B cell (primary cell): ENCODE measurements at regions not wholly inside any gene's neighbourhood (a gene's known extent, or its start where the extent isn't known, plus 50 kb on each side); places are given as distances from the start of the nearest gene placed in this dataset.

Experiments used
- ATAC-seq: fragments of 200-7000 bp; cut with Tn5 transposase; one replicate; pipeline ENCODE4 v1.10.0; 2021; ENCODE audit warnings: low read depth, mild to moderate bottlenecking, moderate number of reproducible peaks, moderate library complexity
- CTCF ChIA-PET: fragments of 350-600 bp; sonication (Branson Sonifier 250); formaldehyde crosslinking; loops from one replicate; lab custom pipeline; 2021; ENCODE audit warnings: antibody characterized with exemption, inconsistent platforms; lab: Charles Lee
- POLR2A ChIA-PET: fragments of 350-600 bp; sonication (Branson Sonifier 250); formaldehyde crosslinking; loops from one replicate; lab custom pipeline; 2021; ENCODE audit warnings: antibody characterized with exemption; lab: Charles Lee
- DNase-seq: peaks from one replicate; pipeline ENCODE4 v3.0.0; 2013
- H2AFZ ChIP-seq: 2 replicates; pipeline ENCODE4 v1.6.1; 2012; ENCODE audit warnings: mild to moderate bottlenecking, low read depth, low read length; ENCODE audit not compliant: insufficient read depth, poor library complexity, severe bottlenecking
- H3K27ac ChIP-seq, 2 donors: 1 replicate in 1 of 2; 2 replicates in 1 of 2; pipeline ENCODE4 v1.5.1; 2012 to 2013; ENCODE audit warnings: low read length in 2 of 2, mild to moderate bottlenecking in 2 of 2, moderate library complexity in 1 of 2
- H3K27me3 ChIP-seq, 4 experiments: fragments of 200-600 bp in 1 of 4; sonication (generic) in 1 of 4; replicated peaks in 1 of 4; 1 replicate in 2 of 4; 2 replicates in 2 of 4; pipeline versions ENCODE4 v1.6.1 to v1.7.0; 2013 to 2016; ENCODE audit warnings: low read length in 3 of 4, mild to moderate bottlenecking in 2 of 4, mixed read lengths in 1 of 4, moderate library complexity in 1 of 4; ENCODE audit not compliant: insufficient read depth in 4 of 4, control insufficient read depth in 3 of 4; ENCODE audit errors: control extremely low read depth in 1 of 4
- H3K36me3 ChIP-seq, 2 experiments: replicated peaks in 1 of 2; 1 replicate in 1 of 2; 2 replicates in 1 of 2; pipeline versions ENCODE4 v1.6.1 to v1.7.1; 2013; ENCODE audit warnings: low read length in 1 of 2; ENCODE audit not compliant: insufficient read depth in 2 of 2, control insufficient read depth in 1 of 2; ENCODE audit errors: control extremely low read depth in 1 of 2, extremely low read depth in 1 of 2
- H3K4me1 ChIP-seq, 2 donors: fragments of 200-600 bp in 1 of 2; sonication (generic) in 1 of 2; 1 replicate in 1 of 2; 2 replicates in 1 of 2; pipeline versions ENCODE4 v1.5.1 to v1.6.1; 2013 to 2017; ENCODE audit warnings: low read length in 2 of 2; ENCODE audit not compliant: control insufficient read depth in 2 of 2, insufficient read depth in 2 of 2
- H3K4me2 ChIP-seq: replicated peaks from 2 replicates; pipeline ENCODE3; 2012; ENCODE audit warnings: mild to moderate bottlenecking, low read depth, low read length; ENCODE audit not compliant: poor library complexity, severe bottlenecking
- H3K4me3 ChIP-seq, 5 experiments: fragments of 200-600 bp in 1 of 5; sonication (generic) in 1 of 5; 1 replicate in 3 of 5; 2 replicates in 2 of 5; pipeline versions ENCODE4 v1.5.1 to v1.7.0; 2011 to 2016; ENCODE audit warnings: low read length in 4 of 5, mild to moderate bottlenecking in 4 of 5, low read depth in 2 of 5, control low read depth in 1 of 5, moderate library complexity in 1 of 5; ENCODE audit not compliant: insufficient read depth in 1 of 5; ENCODE audit errors: control extremely low read depth in 1 of 5, extremely low read depth in 1 of 5
- H3K79me2 ChIP-seq: fragments of 200-600 bp; sonication (generic); one replicate; pipeline ENCODE4 v1.6.0; 2016; ENCODE audit warnings: low read length; ENCODE audit not compliant: control insufficient read depth, insufficient read depth
- H3K9ac ChIP-seq: fragments of 200-600 bp; sonication (generic); 2 replicates; pipeline ENCODE4 v1.6.1; 2017; ENCODE audit warnings: mild to moderate bottlenecking, low read length, moderate library complexity
- H3K9me3 ChIP-seq, 3 donors: one replicate each; pipeline versions ENCODE4 v1.6.1 to v1.7.1; 2013; ENCODE audit warnings: low read length in 2 of 3; ENCODE audit not compliant: control insufficient read depth in 2 of 3, insufficient read depth in 1 of 3; ENCODE audit errors: control extremely low read depth in 1 of 3
- H4K20me1 ChIP-seq: 2 replicates; pipeline ENCODE4 v1.6.0; 2012; ENCODE audit warnings: mild to moderate bottlenecking, low read length; ENCODE audit not compliant: insufficient read depth, control insufficient read depth, poor library complexity, severe bottlenecking
- H3K27ac Mint-ChIP-seq: one replicate; pipeline ENCODE4 v1.8.0; 2021; ENCODE audit warnings: mixed read lengths
- H3K27me3 Mint-ChIP-seq: one replicate; pipeline ENCODE4 v1.8.0; 2021; ENCODE audit warnings: mixed read lengths
- H3K4me1 Mint-ChIP-seq: one replicate; pipeline ENCODE4 v1.8.0; 2021; ENCODE audit warnings: mixed read lengths
- H3K4me3 Mint-ChIP-seq: one replicate; pipeline ENCODE4 v1.8.0; 2021; ENCODE audit warnings: mixed read lengths
- H3K9me3 Mint-ChIP-seq: one replicate; pipeline ENCODE4 v1.8.0; 2022; ENCODE audit warnings: mixed read lengths; ENCODE audit not compliant: insufficient read depth
- EZH2 ChIP-seq: IDR thresholded peaks from 2 replicates; pipeline ENCODE4 v1.6.1; 2012; ENCODE audit warnings: borderline replicate concordance, low read depth, mild to moderate bottlenecking, moderate library complexity, low read length; ENCODE audit not compliant: insufficient read depth, poor library complexity, severe bottlenecking
- WGBS: methylation state at CpG from one replicate; pipeline ENCODE4 v1.1.5; 2013; ENCODE audit warnings: missing lambda C conversion rate; ENCODE audit not compliant: insufficient coverage; 5-methylcytosine and 5-hydroxymethylcytosine counted together
- intact Hi-C: fragments of 100-400 bp; cut with micrococcal nuclease; formaldehyde crosslinking; loops from one replicate; pipeline ENCODE4 v1.10.0; 2022
- TF ChIP-seq, protein P1 (sequence below): fragments of 200-600 bp; IDR thresholded peaks from one replicate; pipeline ENCODE4 v1.8.0; 2022; ENCODE audit warnings: antibody characterized with exemption, mild to moderate bottlenecking

DNA sequence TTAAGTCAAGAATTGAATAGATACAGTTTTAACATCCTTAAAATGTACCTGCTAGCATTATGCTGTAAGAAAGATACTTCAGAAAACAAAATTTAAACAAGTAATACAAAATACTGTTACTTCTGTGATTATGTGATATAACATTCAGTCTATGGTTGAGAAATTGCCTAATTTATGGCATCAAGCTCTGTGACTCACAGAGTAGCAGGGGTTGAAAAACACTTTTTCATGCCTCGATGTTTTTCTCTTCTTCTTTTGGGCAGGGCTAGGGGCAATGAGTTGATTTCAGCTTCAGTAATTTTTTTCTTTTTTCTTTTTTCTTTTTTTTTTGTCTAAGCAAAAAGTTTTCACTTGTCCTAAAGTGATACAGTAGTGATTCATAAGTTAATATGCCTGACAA, 209.2 kb downstream of the MBL2 start:
- no peaks in the 10 kb centered on the region for H3K27me3 ChIP-seq
- H3K4me3 ChIP-seq: no peak overlapping the region
- no peak overlapping the region for H3K4me2 ChIP-seq
- no peaks in the 10 kb centered on the region for H3K4me1 Mint-ChIP-seq
- no peaks in the 10 kb centered on the region for H3K9me3 ChIP-seq
- no peaks in the 10 kb centered on the region for H3K36me3 ChIP-seq
- ATAC-seq: no peak
- no CpG with 5 or more reads among the region's 1 CpG for WGBS
- H4K20me1 ChIP-seq: no peaks in the 10 kb centered on the region
- DNase-seq: no peak
- ChIA-PET POLR2A (no interaction called here), CTCF (no interaction called here)
- no peak overlapping the region for H3K27ac ChIP-seq
- H3K27ac Mint-ChIP-seq: no peak overlapping the region
- no peaks in the 10 kb centered on the region for H3K4me1 ChIP-seq
- H3K9ac ChIP-seq: no peak overlapping the region
- no peaks in the 10 kb centered on the region for H3K27me3 Mint-ChIP-seq
- no peaks in the 10 kb centered on the region for H3K9me3 Mint-ChIP-seq
- H2AFZ ChIP-seq: no peak overlapping the region
- TF ChIP-seq, protein P1, sequence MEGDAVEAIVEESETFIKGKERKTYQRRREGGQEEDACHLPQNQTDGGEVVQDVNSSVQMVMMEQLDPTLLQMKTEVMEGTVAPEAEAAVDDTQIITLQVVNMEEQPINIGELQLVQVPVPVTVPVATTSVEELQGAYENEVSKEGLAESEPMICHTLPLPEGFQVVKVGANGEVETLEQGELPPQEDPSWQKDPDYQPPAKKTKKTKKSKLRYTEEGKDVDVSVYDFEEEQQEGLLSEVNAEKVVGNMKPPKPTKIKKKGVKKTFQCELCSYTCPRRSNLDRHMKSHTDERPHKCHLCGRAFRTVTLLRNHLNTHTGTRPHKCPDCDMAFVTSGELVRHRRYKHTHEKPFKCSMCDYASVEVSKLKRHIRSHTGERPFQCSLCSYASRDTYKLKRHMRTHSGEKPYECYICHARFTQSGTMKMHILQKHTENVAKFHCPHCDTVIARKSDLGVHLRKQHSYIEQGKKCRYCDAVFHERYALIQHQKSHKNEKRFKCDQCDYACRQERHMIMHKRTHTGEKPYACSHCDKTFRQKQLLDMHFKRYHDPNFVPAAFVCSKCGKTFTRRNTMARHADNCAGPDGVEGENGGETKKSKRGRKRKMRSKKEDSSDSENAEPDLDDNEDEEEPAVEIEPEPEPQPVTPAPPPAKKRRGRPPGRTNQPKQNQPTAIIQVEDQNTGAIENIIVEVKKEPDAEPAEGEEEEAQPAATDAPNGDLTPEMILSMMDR: no peak
- no peak for TF ChIP-seq EZH2
- H3K79me2 ChIP-seq: no peaks in the 10 kb centered on the region
- intact Hi-C loops: no loop called here
- H3K4me3 Mint-ChIP-seq: no peak overlapping the region

DNA sequence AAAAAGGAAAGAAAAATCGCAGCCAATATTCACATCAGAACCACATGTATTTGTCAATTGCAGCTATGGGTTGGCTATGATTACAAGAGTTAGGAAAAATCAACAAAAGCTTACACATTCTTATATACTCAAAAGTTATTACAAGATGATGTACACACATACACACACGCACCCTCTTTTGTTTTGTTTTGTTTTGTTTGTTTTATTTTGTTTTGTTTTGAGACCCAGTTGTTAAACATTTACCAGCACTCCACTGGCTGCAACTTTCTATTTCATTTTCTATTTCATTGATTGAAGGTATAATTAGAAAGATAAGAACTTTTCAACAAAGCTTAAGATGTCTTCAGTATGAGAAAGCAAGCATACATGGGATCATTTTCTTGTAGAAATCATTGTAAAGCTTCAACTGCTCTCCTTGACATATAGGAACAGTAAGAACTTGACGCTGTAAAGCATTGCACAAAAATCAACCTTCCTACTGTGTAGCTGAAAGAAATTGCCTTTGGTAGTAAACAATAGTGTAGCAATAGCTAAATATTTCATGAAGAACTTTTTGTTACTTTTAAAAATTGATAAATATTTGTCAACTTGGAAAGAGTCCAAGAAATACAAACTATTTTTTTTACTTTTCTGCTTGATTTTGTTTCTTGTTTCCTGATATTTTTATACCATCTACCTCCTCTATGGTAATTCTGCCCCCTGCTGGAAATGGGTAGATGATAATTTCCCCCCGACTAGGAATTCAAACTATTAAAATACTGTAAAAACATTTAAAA, 205.9 kb downstream of the MBL2 start:
- Histone ChIP-seq H3K4me1 (no peaks in the 10 kb centered on the region), H3K79me2 (no peaks in the 10 kb centered on the region), H3K9ac (no peak overlapping the region), H2AFZ (no peak overlapping the region), H3K27me3 (no peaks in the 10 kb centered on the region), H4K20me1 (no peaks in the 10 kb centered on the region), H3K4me2 (no peak overlapping the region), H3K9me3 (no peaks in the 10 kb centered on the region), H3K27ac (no peak overlapping the region), H3K36me3 (no peaks in the 10 kb centered on the region), H3K4me3 (no peak overlapping the region)
- DNase-seq: no peak
- no CpG with 5 or more reads among the region's 4 CpGs for WGBS
- Mint-ChIP-seq H3K4me3 (no peak overlapping the region), H3K27me3 (no peaks in the 10 kb centered on the region), H3K9me3 (no peaks in the 10 kb centered on the region), H3K4me1 (no peaks in the 10 kb centered on the region), H3K27ac (no peak overlapping the region)
- intact Hi-C loops: no loop called here
- POLR2A ChIA-PET: no interaction called here
- CTCF ChIA-PET: interaction anchor here (0.7 to 1.0 kb wide), 2 partner anchors 47 to 259 kb away, joined by 4 to 5 read pairs; no protein-coding TSS in a partner anchor
- ATAC-seq: no peak
- no peak for TF ChIP-seq EZH2
- TF ChIP-seq, protein P1: no peak
